Islet precursor cell (in vitro differentiated cells): ENCODE measurements at regions not wholly inside any gene's neighbourhood (a gene's known extent, or its start where the extent isn't known, plus 50 kb on each side); places are given as distances from the start of the nearest gene placed in this dataset.

Source experiments
- DNase-seq: peaks from one replicate; pipeline ENCODE4 v3.0.0-alpha.2; 2018

DNA sequence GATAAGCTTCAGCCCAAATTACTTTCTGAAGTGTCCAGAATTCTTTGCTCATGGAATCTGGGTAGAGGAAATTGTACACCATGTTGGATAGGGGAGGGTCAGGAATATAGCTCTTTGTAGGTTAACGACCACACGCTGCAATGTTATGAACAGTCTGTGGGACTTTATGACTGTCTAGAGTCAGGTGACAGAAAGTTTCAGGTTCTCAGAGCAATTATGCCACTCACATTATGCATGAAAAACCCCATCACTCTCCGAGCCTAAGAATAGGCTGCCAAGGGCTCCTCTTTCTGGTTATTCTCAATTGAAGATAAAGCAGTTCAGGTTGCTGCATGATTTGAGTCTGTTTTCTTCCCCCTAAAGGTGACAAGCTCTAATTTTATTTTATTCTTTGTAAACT lies 430.9 kb downstream of the ATP23 start:
- DNase-seq, result no peak

DNA sequence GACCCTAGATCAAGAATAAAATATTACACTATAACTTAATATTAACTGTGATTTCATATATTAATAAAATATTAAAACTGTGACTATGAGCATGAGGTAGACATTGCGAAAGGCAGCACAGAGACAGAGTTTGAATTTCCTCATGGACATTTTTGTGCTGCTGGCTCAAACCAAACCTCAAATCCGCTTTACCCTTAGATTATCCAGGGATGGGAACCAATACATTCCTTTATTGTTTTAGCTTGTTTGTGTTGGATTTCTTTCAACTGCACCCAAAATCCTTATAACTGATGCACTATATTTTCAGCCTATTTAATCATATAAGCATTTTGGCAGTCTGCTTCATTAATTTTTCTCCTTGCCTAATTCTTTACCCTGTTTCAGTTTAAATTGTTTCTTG lies 436.7 kb downstream of the ATP23 start:
- DNase-seq, result no peak

DNA sequence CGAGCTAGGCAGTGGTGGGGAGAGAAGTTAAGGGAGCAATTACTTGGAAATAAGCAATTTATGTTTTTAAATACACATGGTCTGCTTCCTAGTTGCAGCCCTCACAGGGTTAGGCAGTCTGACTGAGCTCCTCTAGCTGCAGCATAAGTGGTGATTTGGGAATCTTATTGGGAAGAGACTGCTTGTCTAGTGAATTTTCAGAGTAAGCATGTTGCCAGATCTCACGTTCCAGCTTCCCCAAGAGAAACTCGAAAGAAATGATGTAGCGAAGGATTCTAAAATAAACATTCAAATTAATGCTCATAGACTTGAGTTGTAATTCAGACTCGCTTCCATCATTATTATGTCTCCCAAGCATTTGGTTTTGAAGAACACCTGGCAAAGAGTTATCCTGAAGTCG lies 440.2 kb downstream of the ATP23 start:
- DNase-seq, result no peak

DNA sequence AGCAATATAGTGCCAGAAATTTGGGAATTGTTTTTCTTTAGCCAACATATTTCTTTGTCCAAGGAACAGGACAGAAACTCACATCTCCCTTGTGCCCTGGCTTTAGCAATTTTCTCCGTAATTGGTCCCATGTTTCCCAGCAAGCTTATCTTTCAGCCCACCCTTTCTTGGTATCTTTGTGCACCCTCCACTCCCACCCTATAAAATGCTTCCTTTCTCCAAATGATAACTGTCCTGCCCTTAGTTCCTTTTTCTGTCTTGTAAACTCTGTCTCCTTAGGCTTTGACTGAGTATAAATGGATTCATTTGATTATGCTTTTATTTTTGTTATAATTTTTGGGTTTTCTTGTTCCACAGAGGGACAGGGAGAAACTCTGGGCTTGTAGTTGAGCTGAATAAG lies 442.8 kb downstream of the ATP23 start:
- DNase-seq, result no peak

DNA sequence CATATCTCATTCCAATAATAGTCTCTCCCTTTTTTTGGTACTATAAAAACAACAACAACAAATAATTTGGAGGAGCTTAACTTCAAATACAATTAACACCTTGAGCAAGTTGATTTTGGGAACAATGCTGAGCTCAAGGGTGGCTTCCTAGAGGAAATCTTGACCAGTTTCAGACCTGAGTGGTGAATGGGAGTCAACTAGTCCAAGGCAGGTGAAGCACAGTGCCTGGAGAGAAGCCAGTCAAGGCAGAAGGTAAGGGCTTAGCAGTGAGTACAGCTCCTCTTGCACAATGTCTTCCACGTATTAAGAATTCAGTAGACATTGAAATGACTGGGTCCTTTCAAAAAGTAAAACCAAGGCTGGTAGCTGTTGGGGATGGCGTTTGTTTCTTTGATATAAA lies 444.8 kb downstream of the ATP23 start:
- no peak for DNase-seq

DNA sequence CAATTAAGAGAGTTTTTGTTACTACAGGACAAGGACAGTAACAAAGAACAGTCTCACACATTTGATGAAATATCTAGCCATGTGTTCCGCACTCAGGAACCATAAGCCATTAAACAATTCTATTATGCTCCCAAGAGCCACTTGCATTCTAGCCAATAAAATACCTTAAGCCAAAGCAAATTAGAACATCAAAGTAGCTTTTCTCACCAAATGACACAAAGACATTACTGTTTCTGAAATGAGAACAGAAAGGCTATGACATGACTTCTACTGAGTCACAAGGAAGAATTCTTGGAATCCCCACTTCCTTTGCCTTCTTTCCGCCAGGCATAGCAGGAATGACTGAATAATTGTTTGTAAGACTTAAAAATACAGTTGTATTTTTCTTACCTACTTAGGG lies 445.8 kb downstream of the ATP23 start:
- no peak for DNase-seq

DNA sequence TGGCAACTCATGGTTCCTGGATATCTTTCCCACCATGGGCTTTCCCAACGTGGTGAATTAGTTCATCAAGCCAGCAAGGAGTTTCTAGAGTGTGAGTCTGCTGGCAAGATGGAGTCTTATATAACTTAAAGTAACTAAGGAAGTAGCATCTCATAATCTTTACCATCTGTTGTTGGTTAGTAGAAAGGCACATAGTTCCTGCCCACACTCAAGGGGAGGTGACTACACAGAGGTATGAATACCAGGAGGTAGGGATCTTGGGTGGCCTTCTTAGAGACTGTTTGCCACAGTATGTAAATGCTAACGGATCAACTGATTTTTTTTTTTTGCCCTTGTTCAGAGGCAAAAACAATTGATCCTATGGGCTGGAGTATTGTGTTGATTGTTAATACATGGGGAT lies 446.9 kb downstream of the ATP23 start:
- no peak for DNase-seq

DNA sequence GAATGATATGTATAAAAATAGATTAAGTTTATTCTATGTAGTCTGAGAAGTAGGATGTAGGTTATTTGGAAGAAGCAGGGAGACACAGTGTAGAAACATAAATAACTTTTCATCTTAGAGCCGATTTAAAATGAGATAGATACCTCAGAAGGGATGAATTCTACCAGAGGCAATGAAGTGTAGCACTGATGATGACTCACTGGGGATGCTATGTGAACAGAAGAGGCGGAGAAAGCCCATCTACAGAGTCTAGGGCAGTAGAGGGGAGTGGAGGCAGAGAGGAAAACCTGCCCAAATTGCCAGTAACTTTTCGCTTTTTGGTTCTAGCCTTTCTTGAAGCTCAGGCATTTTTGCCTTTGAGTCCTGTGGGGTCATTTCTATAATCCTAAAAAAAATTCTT lies 451.8 kb downstream of the ATP23 start:
- DNase-seq, result no peak

DNA sequence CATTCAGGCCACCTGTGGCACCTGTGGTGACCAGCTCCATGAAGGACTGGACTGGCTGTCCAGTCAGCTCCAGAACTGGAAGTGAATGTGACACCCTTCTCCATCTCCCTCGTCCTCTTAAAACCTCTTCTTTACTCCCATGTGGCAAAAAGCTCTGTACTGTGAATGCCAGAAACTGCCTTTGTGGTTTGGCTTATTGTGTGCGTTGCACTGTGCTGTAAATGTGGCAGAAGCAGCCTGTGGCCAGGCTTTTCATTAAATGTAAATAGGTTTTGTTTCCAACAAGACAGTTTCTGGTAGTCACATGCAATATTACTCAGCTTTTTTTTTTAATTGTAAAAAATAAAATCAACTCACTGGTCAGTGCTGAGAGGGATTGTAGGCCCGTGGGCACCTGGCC lies 453.7 kb downstream of the ATP23 start:
- no peak for DNase-seq

DNA sequence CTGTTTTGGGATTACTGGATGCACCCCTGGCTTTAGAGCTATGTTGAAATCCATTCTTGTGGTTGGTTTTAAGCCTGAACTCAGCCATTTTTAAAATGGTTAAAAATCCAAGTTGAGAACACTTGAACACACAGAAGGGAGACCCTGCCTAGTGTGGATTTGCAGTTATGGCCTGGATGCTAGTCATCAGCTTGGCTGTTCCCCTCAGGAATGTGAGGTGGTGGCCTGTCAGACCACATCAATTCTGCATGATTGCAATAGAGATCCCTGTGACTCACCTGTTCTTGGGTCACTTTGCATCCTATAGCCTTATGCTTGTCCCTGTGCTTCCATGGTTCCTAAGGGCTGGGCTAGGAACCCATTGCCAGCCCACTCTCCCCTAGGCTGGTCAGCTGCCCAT lies 454.1 kb downstream of the ATP23 start:
- DNase-seq, result peak; percentile 82

DNA sequence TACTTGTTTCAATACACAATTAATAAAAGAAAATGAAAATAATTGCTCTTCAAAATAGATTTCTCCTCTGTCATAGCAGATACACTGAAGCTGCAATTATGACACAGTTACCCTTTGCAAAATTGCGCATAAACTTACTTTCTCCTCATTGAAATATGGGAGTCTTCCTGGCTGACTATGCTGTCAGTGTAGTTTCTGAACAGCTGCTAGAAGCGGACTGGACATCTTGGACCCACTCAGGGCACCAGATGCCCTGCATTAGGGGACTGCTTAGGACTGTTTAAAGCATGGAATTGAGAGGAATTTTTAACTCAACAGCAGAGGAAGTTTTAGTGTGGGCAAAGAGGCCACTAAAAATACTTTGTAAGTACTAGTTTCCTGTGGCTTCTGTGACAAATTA lies 454.9 kb downstream of the ATP23 start:
- no peak for DNase-seq

DNA sequence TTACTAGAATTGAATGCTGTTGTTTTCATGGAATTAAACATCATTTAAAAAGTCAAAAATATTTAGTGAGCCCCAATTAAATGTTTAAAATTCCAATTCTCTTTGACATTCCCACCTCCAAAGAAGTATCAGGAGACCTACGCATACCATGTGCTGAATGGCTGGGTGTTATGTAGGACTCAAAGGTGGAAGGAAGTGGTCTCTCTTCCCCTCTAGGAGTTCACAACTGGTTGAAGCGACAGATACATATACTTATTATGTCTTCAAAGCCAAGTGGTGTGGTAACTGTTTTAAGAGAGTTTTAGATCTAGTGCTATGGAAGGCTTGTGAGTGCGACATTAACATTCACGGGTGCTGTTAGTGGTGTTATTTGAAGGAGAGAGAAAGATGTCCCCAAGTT lies 464.0 kb downstream of the ATP23 start:
- no peak for DNase-seq

DNA sequence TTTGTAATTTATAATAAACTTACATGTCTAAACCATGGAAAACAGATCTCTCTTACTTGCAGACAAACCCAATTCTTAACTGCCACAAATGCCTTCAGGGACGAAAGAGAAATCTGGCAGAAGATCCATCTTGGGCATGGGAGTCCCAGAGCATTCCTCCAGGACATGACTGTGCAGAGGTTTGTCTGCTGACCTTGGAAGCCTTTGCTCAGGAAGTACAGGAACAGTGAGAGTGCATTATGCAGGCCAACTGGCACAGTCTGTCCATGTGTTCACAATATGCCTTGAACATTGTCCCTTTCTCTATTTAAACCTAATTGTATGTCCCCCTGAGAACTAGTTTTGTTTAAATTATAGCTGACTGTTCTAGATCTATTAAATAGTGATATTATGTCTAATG lies 467.1 kb downstream of the ATP23 start:
- DNase-seq, result no peak

DNA sequence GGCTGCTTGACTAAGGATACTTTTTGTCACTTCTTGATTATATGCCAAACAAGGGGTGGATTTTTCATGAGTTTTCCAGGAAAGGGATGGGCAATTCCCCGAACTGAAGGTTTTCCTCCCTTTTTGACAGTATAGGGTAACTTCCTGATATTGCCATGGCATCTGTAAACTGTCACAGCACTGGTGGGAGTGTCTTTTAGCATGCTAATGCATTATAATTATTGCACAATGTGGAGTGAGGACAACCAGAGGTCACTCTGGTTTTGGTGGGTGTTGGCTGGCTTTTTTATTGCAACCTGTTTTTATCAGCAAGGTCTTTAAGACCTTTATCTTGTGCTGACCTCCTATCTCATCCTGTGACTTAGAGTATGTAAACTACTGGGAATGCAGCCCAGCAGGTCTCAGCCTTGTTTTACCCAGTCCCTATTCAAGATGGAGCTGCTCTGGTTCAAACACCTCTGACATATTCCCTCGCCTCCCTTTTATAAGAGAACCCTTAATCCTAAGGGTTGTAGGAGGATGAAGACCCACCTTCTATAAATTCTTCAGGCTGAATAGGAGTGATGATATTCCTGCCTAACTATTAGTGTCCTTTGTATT lies 471.2 kb downstream of the ATP23 start:
- no peak for DNase-seq

DNA sequence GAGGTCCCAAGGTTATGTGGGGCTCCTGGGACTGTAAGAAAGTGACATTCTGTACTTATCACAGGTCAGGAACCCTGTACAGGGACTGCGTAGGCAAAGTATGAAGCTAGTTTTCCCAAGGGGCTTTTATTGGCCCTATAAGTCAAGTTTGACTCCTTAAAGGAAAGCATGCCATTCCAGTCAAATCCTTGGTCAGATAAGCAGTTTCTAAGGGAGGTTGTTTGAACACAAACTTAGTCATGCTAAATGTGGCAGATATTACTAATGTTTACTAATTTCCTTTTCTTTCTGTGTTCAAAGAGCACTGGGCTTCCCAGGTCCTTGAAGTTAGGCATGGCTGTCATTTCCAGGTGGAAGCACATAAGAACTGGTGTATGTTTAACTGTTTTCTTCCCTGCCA lies 472.4 kb downstream of the ATP23 start:
- no peak for DNase-seq

DNA sequence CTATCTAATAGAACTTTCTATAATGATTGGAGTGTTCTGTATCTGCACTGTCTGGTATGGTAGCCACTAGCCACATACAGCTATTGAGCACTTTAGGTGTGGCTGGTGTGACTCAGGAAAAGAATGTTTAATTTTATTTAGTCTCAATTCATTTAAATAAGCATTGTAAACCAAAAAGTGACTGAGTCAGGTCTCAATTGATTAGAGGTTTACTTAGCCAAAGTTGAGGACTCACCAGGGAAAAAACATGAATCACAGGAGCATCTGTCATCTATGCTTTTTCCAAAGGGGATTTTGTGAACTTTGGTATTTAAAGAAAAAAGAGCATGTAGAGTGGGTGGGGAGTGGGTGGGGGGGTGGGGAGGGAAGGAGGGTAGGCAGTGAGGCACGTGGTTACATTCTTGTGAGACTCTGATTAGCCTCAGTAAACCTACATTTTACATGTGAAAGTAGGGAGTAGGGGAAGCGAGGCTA lies 473.1 kb downstream of the ATP23 start:
- no peak for DNase-seq

DNA sequence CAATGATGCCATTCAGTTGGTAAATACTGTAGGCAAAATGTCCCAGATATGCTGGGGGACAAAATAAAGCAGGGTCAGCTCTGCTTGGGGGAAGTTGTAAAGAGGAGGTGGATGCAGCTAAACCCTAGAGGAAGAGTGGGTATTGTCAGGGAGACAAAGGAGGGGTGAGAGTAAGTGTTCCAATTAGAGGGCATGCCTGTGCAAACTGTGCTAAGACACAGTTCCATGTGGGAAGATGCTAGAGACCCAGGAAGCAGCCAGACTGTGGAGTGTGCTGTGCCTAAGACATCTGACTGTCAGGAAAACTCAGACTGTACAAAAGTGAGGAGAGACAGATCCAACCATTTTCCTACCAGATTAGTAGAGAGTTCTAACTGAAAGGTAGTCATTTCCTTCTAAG lies 474.3 kb downstream of the ATP23 start:
- DNase-seq, result no peak

DNA sequence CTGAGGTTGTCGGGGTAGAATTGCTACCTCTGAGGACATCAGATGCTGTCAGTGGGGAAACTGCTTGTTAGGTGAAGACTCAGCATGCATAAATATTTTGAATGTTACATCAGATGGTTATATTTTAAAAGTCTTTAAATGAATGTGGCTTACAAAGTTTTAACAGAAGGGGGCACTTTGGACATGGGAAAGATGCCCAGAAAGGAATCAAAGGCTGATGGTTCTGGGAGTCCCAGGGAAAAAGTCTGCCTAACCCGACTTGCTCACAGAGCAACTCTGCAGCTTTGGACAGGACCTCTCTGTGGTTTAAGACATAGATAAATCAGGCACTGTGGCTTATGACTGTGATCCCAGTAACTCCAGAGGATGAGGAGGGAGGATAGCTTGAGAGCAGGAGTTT lies 474.9 kb downstream of the ATP23 start:
- no peak for DNase-seq

DNA sequence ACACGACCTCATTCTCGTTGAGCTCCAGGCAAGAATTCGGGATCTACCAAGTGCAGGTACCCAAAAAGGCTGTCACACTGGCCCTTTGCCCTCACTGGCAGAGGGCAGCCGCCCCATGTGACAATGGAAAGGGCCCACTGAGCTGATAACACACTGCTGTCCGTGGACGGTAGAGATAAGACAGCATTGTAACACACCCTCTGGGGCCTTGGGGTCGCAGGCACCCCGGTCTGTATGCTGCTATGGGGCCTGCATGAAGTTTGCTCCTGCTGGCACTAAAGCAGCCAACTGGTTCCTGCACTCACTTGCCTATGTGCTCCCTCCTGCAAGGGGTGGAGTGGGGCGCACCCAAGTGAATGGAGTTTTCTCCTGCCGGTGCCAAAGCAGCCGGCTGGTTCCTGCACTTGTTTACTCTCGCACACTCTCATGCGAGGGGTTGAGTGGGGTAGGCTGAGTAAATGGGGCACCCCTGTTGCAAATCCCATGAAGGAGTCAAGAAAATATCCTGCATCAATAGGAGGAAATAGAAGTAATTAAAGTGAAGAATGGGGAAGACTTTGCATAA lies 477.9 kb downstream of the ATP23 start:
- DNase-seq, result no peak

DNA sequence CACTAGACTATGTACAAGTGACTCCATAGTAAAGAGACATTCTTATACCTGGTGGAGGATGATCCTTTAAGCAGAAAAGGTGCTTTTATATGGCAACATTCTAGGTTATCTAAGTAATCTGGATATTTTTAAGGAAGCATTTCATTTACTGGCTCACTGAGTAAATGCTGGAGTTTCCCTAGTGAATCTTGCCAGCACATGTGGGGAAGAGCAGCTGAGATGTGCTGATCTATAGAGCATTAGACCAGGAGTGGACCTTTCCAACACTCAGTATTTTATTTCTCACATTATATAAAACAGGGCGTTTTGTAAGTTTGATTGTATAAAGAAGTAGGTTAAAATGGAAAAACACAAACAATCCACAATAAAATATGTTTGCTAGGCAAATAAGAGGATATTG lies 478.5 kb downstream of the ATP23 start:
- no peak for DNase-seq

DNA sequence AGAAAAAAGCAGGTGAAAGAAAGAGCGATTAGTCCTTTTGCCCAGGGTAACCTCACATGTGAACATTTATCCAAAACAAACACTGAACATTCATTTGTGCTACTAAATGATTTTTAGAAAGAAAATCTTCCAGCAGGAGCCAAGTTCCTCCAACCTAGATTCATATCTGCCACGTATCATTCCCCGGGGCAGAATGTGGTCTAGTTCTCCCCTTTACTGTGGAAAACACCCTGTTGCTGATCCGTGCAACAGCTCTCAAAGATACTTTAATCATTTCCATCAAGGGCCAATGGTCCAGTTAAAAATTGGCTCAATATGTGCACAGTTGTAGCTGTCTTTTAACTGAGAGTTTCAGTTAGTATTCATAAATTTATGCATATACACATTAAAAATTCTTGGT lies 479.1 kb downstream of the ATP23 start:
- no peak for DNase-seq

DNA sequence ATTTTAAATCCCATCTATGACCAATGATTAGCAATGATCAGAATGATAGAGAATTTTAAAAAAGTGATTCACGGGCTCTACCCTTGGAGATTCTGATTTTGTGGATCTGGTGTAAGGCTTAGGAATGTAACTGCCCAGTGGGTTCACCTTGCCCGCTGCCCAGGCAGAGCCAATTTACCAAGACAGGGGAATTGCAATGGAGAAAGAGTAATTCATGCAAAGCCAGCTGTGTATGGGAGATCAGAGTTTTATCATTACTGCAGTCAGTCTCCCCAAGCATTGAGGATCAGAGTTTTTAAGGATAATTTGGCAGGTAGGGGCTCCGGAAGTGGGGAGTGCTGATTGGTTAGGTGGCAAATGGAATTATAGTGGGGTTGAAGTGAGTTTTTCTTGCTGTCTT lies 480.6 kb downstream of the ATP23 start:
- DNase-seq, result no peak

DNA sequence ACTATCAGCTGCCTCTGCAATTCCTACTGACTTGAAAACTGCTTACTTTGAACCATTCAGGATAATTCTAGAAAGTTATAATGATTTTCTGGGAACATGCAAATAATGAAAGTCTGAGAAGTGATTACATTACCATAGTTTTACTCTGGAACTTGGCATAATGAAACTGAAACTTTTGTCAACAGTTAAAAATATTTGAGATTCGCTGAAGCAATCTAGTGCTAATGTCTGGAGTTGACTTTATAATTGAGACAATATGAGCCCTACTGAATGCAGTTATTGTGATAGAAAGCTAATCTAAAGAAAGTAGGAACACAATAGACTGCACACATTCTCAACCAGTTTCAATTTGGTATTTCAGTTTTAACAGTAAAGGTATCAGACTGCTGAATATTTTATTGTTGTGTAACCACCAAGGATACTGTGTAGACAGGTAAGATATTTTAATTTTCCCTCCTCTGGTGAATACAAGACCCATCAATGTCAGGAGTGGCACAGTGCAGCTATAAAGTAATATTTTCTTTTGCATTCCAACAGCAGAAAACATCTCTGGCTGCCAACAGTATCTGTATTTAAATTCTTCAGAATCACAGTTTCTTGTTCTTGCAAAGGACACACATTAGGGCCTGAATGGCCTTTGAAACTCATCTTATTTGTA lies 483.5 kb downstream of the ATP23 start:
- DNase-seq, result no peak

DNA sequence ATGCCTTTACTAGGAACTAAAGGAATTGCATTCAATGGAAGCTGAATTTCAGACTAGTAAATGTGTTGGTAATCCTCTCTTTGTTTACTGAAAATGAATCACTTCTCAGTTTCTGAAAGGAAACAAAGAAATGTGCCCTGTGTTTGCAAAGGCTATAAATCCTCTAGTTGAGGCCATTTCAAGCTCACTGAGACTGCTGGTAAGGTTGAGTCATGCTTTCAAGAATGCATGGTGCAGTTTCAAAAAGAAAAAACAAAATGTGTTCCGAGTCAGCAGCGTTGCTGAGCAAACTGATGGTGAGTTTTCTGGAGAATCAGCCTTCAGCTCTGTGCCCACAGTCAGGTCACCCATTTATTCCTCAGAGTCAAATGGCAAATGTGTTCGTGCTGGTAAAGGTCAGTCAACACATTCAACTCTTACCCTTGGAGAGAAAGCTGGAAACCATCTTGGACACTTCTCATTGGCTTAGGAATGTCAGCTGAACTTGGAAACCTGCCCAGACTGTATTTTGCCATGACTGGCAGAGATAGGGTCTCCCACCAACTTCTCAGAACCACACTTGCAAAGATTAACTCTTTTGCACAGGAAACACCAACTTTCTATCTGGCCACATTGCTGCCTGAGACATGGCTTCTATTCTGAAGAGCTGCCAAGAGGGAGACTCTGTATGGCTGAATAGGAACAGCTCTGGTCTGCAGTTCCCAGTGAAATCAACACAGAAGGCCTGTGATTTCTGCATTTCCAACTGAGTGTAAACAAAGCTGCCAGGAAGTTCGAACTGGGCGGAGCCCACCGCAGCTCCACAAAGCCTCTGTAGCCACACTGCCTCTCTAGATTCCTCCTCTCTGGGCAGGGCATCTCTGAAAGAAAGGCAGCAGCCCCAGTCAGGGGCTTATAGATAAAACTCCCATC lies 484.4 kb downstream of the ATP23 start:
- peak; percentile 87 for DNase-seq
